Fibroblast of lung (primary cell): ENCODE measurements at regions not wholly inside any gene's neighbourhood (a gene's known extent, or its start where the extent isn't known, plus 50 kb on each side); places are given as distances from the start of the nearest gene placed in this dataset.
"Not testable (repeated sequence)": the region's sequence is repeated elsewhere in the genome, so short reads cannot be mapped to it uniquely, and the experiment has no call there.

Source experiments
- DNase-seq, 2 donors: peaks; one replicate each; pipeline versions ENCODE4 v3.0.0 to v3.0.0-alpha.2; 2010; ENCODE audit warnings: low read depth in 2 of 2
- H2AFZ ChIP-seq: 2 replicates; pipeline ENCODE4 v1.5.1; 2012; ENCODE audit warnings: low read length, control low read depth, inconsistent platforms
- H3K27ac ChIP-seq: 2 replicates; pipeline ENCODE4 v1.5.1; 2011; ENCODE audit warnings: low read length, control low read depth; ENCODE audit not compliant: insufficient read depth
- H3K27me3 ChIP-seq: 2 replicates; pipeline ENCODE4 v1.5.1; 2011; ENCODE audit warnings: mild to moderate bottlenecking, low read length; ENCODE audit not compliant: control insufficient read depth, insufficient read depth
- H3K36me3 ChIP-seq: 2 replicates; pipeline ENCODE4 v1.5.1; 2011; ENCODE audit warnings: low read length; ENCODE audit not compliant: control insufficient read depth, insufficient read depth
- H3K4me1 ChIP-seq: 2 replicates; pipeline ENCODE4 v1.5.1; 2011; ENCODE audit warnings: low read length; ENCODE audit not compliant: control insufficient read depth, insufficient read depth; ENCODE audit errors: extremely low read depth
- H3K4me2 ChIP-seq: 2 replicates; pipeline ENCODE4 v1.5.1; 2011; ENCODE audit warnings: low read length, control low read depth; ENCODE audit not compliant: insufficient read depth; ENCODE audit errors: extremely low read depth
- H3K4me3 ChIP-seq, 4 experiments: fragments of 200-600 bp in 1 of 4; sonication (generic) in 1 of 4; replicated peaks in 1 of 4; 2 replicates each; pipeline ENCODE4 v1.5.1; 2011 to 2016; ENCODE audit warnings: low read length in 4 of 4, low read depth in 3 of 4, mild to moderate bottlenecking in 3 of 4, control low read depth in 2 of 4, inconsistent platforms in 1 of 4, mixed read lengths in 1 of 4; ENCODE audit not compliant: insufficient read depth in 1 of 4; ENCODE audit errors: control extremely low read depth in 1 of 4
- H3K79me2 ChIP-seq: 2 replicates; pipeline ENCODE4 v1.5.1; 2012; ENCODE audit warnings: mild to moderate bottlenecking, low read length, inconsistent platforms; ENCODE audit not compliant: control insufficient read depth, insufficient read depth
- H3K9ac ChIP-seq: 2 replicates; pipeline ENCODE4 v1.5.1; 2011; ENCODE audit warnings: mild to moderate bottlenecking, low read length, control low read depth; ENCODE audit not compliant: insufficient read depth
- H3K9me3 ChIP-seq: 2 replicates; pipeline ENCODE4 v1.5.1; 2012; ENCODE audit warnings: low read depth, low read length; ENCODE audit not compliant: control insufficient read depth, insufficient read depth
- H4K20me1 ChIP-seq: 2 replicates; pipeline ENCODE4 v1.5.1; 2011; ENCODE audit warnings: low read length; ENCODE audit not compliant: control insufficient read depth, insufficient read depth; ENCODE audit errors: extremely low read depth
- CTCF ChIP-seq, 2 donors: IDR thresholded peaks in 1 of 2; conservative IDR thresholded peaks in 1 of 2; 1 replicate in 1 of 2; 2 replicates in 1 of 2; pipeline ENCODE4 v1.5.1; 2011 to 2012; ENCODE audit warnings: low read length in 2 of 2, control low read depth in 1 of 2, inconsistent platforms in 1 of 2, low read depth in 1 of 2, mild to moderate bottlenecking in 1 of 2
- EZH2 ChIP-seq: IDR thresholded peaks from 2 replicates; pipeline ENCODE4 v1.5.1; 2012; ENCODE audit warnings: low read length, control low read depth, mild to moderate bottlenecking; ENCODE audit errors: missing control alignments

DNA sequence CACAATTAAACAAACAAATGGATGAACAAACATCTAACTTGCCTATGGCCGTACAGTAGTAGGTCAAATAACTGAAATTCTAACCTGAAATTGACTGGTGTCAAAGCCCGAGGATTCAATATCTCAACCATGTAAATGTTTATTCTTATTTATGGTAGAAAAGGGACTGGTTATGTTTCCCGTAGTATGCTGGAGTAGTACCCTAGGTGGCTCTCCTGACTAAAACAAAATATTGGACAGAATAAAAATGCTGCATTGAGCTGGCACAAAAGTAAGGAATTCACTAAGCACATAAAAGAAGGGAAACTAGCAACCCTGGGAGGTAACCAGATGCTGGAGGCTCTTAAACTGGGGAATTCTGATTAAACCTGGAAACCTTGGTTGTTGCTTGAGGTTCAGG, 117.1 kb upstream of the PREP start:
- Histone ChIP-seq H3K4me1 (no peaks in the 10 kb centered on the region), H3K4me2 (no peak overlapping the region), H2AFZ (no peak overlapping the region), H4K20me1 (no peaks in the 10 kb centered on the region), H3K27ac (no peak overlapping the region), H3K36me3 (no peaks in the 10 kb centered on the region), H3K9ac (no peak overlapping the region), H3K79me2 (no peaks in the 10 kb centered on the region), H3K27me3 (peaks cover 2% of the 10 kb centered on the region), H3K9me3 (no peaks in the 10 kb centered on the region), H3K4me3 (no peak overlapping the region)
- DNase-seq: peak; percentile 12 to 18
- TF ChIP-seq EZH2 (no peak), CTCF (conservative IDR thresholded peaks at IDR 0.05 in 1 of 2, IDR thresholded peaks at IDR 0.05 in 1 of 2; ENCODE audit: low read depth in 1 of 2, low read length in 2 of 2) (no peak)

DNA sequence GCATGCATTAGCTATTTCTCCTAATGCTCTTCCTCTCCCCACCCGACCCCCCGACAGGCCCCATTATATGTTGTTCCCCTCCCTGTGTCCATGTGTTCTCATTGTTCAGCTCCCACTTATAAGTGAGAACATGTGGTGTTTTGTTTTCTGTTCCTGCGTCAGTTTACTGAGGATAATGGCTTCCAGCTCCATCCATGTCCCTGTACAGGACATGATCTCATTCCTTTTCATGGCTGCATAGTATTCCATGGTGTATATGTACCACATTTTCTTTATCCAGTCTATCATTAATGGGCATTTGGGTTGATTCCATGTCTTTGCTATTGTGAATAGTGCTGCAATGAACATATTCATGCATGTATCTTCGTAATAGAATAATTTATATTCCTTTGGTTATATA, 116.1 kb upstream of the PREP start:
- H3K4me3 ChIP-seq, H3K27me3 ChIP-seq, H3K4me2 ChIP-seq, H4K20me1 ChIP-seq, H3K4me1 ChIP-seq, H3K9me3 ChIP-seq, H2AFZ ChIP-seq, H3K9ac ChIP-seq, H3K27ac ChIP-seq, DNase-seq, H3K36me3 ChIP-seq, H3K79me2 ChIP-seq: not testable (repeated sequence)

GRCh38 chr6:105515054-105515453, 112.2 kb upstream of the PREP start:
- Histone ChIP-seq H4K20me1 (no peaks in the 10 kb centered on the region), H3K36me3 (no peaks in the 10 kb centered on the region), H3K27ac (no peak overlapping the region), H3K9me3 (no peaks in the 10 kb centered on the region), H3K27me3 (peaks cover 3% of the 10 kb centered on the region), H3K79me2 (no peaks in the 10 kb centered on the region), H2AFZ (no peak overlapping the region), H3K4me2 (no peak overlapping the region), H3K4me3 (no peak overlapping the region), H3K4me1 (no peaks in the 10 kb centered on the region), H3K9ac (no peak overlapping the region)
- TF ChIP-seq CTCF (conservative IDR thresholded peaks at IDR 0.05 in 1 of 2, IDR thresholded peaks at IDR 0.05 in 1 of 2; ENCODE audit: low read depth in 1 of 2, low read length in 2 of 2) (no peak), EZH2 (no peak)
- DNase-seq: no peak

DNA sequence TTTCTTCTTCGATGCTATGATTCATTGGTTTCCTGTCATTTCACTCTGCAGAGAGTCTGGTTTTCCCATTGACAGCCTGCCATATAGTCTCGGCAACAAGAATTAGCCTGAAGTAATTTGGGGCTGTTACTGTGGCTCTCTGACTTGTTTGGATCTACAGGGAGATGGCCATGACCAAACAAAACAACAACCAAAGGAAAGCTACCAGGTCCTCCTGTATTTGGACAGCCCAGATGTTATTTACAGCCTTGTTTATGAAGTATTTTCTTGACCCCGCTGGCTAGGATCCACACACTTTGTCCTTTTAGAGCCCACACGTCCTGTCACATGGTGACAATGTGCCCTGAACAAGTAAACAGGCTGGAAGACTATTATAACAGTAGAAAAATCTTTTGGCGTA, 111.4 kb upstream of the PREP start:
- no peaks in the 10 kb centered on the region for H3K36me3 ChIP-seq
- no peaks in the 10 kb centered on the region for H4K20me1 ChIP-seq
- H3K4me2 ChIP-seq: no peak overlapping the region
- no peaks in the 10 kb centered on the region for H3K4me1 ChIP-seq
- TF ChIP-seq EZH2 (no peak), CTCF (conservative IDR thresholded peaks at IDR 0.05 in 1 of 2, IDR thresholded peaks at IDR 0.05 in 1 of 2; ENCODE audit: low read depth in 1 of 2, low read length in 2 of 2) (no peak)
- no peaks in the 10 kb centered on the region for H3K79me2 ChIP-seq
- DNase-seq: no peak
- peaks cover 3% of the 10 kb centered on the region for H3K27me3 ChIP-seq
- H2AFZ ChIP-seq: no peak overlapping the region
- no peak overlapping the region for H3K27ac ChIP-seq
- H3K4me3 ChIP-seq: no peak overlapping the region
- H3K9ac ChIP-seq: no peak overlapping the region
- no peaks in the 10 kb centered on the region for H3K9me3 ChIP-seq
